ENCODE measurements at regions not wholly inside any gene's neighbourhood (a gene's known extent, or its start where the extent isn't known, plus 50 kb on each side); places are given as distances from the start of the nearest gene placed in this dataset.

DNA sequence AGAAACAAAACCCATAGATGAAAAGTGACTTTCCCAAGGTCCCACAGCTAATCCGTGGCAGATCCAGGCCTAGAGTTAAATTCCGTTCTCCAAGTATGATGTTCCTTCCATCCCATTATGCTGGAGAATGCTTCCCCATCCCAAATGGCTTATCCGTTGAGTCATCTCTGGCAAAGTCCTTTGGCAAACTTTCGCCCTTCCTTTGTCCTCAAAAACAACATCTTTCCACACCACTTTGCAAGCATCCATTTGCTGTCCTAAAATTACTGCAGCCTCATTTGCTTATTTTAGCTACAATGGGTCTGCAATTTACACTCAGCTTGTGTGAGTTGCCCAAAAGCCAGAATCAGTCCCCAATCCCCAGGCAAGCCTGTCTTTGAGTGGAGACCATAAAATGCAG is 304.0 kb upstream of the TLE3 start:
- TF ChIP-seq, protein P1, sequence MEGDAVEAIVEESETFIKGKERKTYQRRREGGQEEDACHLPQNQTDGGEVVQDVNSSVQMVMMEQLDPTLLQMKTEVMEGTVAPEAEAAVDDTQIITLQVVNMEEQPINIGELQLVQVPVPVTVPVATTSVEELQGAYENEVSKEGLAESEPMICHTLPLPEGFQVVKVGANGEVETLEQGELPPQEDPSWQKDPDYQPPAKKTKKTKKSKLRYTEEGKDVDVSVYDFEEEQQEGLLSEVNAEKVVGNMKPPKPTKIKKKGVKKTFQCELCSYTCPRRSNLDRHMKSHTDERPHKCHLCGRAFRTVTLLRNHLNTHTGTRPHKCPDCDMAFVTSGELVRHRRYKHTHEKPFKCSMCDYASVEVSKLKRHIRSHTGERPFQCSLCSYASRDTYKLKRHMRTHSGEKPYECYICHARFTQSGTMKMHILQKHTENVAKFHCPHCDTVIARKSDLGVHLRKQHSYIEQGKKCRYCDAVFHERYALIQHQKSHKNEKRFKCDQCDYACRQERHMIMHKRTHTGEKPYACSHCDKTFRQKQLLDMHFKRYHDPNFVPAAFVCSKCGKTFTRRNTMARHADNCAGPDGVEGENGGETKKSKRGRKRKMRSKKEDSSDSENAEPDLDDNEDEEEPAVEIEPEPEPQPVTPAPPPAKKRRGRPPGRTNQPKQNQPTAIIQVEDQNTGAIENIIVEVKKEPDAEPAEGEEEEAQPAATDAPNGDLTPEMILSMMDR (conservative IDR thresholded peaks at IDR 0.05; ENCODE audit: low read depth, low read length) = no peak
- TF ChIP-seq EZH2 (IDR thresholded peaks at IDR 0.05; ENCODE audit: borderline replicate concordance, low read depth, low read length, poor library complexity, severe bottlenecking) = no peak

Data from A673 (cell line).